ENCODE measurements at regions not wholly inside any gene's neighbourhood (a gene's known extent, or its start where the extent isn't known, plus 50 kb on each side); places are given as distances from the start of the nearest gene placed in this dataset.

GRCh38 chr2:109067631-109068125 lies 61.3 kb upstream of the SH3RF3 start:
- TF ChIP-seq SUZ12 (IDR thresholded peaks at IDR 0.05; ENCODE audit: extremely low read depth, insufficient read depth, insufficient read length) (no peak), ZNF274 (IDR thresholded peaks at IDR 0.05; ENCODE audit: low read depth, low read length) (no peak), YY1 (IDR thresholded peaks at IDR 0.05; ENCODE audit: insufficient read depth, insufficient read length) (no peak)
